ENCODE measurements at regions not wholly inside any gene's neighbourhood (a gene's known extent, or its start where the extent isn't known, plus 50 kb on each side); places are given as distances from the start of the nearest gene placed in this dataset.

DNA sequence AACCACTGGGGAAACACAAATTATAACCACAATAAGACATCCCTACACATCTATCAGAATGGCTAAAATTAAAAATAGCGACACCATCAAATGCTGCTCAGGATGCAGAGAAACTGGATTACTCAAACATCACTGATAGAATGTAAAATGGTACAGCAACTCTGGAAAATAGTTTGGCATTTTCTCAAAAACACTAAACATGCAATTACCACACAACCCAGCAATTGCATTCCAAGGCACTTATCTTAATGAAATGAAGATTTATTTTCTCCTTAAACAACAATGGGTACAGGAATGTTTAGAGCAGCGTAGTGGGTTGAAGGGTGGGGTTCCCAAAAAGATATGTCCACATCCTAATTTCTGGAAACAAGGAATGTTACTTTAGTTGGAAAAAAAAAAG is 309.0 kb upstream of the PMFBP1 start:
- ATAC-seq (no peak), DNase-seq (no peak)
- TF ChIP-seq, protein P1, sequence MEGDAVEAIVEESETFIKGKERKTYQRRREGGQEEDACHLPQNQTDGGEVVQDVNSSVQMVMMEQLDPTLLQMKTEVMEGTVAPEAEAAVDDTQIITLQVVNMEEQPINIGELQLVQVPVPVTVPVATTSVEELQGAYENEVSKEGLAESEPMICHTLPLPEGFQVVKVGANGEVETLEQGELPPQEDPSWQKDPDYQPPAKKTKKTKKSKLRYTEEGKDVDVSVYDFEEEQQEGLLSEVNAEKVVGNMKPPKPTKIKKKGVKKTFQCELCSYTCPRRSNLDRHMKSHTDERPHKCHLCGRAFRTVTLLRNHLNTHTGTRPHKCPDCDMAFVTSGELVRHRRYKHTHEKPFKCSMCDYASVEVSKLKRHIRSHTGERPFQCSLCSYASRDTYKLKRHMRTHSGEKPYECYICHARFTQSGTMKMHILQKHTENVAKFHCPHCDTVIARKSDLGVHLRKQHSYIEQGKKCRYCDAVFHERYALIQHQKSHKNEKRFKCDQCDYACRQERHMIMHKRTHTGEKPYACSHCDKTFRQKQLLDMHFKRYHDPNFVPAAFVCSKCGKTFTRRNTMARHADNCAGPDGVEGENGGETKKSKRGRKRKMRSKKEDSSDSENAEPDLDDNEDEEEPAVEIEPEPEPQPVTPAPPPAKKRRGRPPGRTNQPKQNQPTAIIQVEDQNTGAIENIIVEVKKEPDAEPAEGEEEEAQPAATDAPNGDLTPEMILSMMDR (IDR thresholded peaks at IDR 0.05), result no peak
- Histone ChIP-seq H3K4me3 (no peak overlapping the region), H3K36me3 (ENCODE audit: insufficient read depth in 1 of 2, low read depth in 1 of 2) (no peaks in the 10 kb centered on the region), H3K9me3 (no peaks in the 10 kb centered on the region), H3K27me3 (ENCODE audit: insufficient read depth in 3 of 3, low read length in 2 of 3) (no peaks in the 10 kb centered on the region), H3K4me1 (no peaks in the 10 kb centered on the region), H3K27ac (no peak overlapping the region)
- 74 to 77% (median 76%) methylated on average over 2 of the region's 2 CpGs for WGBS, 3 donors
- intact Hi-C loops (cut with DNase I), result loop anchor here in 1 of 2 donors (5.0 kb wide), 1 partner anchor 864 kb away; no protein-coding TSS in a partner anchor

DNA sequence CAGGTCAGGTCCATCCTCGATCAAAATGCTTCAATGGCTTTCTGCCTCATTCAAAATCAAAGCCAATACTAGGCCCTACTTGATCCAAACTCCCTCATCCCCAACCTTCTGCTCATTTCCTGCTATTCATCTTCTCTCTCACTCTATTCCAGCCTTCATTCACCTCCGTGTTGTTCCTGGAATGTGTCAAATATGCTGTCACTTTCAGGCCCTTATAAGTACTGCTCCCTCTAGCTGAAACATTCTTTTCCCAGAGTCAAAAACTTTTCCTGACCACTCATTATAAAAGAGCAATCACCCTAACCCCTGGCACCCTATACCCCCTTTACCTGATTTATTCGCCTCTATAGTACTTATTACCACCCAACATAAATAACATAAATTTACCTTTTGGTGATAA is 303.7 kb upstream of the PMFBP1 start:
- Histone ChIP-seq H3K36me3 (ENCODE audit: insufficient read depth in 1 of 2, low read depth in 1 of 2) (no peaks in the 10 kb centered on the region), H3K4me3 (no peak overlapping the region), H3K27ac (no peak overlapping the region), H3K27me3 (ENCODE audit: insufficient read depth in 3 of 3, low read length in 2 of 3) (no peaks in the 10 kb centered on the region), H3K9me3 (no peaks in the 10 kb centered on the region), H3K4me1 (no peaks in the 10 kb centered on the region)
- ATAC-seq (no peak), DNase-seq (no peak)
- WGBS, 3 donors, result 74 to 77% (median 75%) methylated on average over 3 of the region's 3 CpGs
- intact Hi-C loops (cut with DNase I), result loop anchor here in 1 of 2 donors (10.0 kb wide), 1 partner anchor 351 kb away; no protein-coding TSS in a partner anchor
- TF ChIP-seq, protein P1 (IDR thresholded peaks at IDR 0.05), result no peak

DNA sequence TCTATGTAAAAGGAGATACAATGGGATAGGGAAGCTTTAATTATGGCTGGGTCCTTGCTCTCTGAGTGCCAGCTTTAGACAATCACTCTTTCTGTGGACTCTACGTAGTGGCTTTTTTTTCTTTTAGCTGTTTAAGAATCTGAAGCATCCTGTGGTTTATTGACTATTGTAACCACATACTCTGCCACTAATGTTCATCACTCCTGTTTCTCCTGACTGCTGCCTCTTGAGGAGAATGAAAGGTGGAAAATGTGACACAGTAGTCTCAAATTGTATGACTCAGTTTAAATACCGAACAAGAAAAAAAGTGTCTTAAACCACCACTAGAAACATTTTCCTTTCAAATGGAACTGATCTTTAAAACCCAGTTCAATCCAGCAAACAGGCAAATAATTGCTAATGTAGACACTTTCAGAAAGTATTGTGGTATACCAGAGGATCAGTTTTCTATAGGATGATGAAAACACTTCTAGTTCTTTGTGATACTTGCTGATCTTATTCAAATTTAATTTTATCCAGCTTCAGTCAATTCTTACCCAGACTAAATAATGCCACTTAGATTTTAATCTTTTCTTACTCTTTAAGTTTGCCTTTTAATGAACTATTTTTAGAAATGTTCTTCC is 302.7 kb upstream of the PMFBP1 start:
- intact Hi-C loops (cut with DNase I), result loop anchor here in 1 of 2 donors (10.0 kb wide), 1 partner anchor 350 kb away; no protein-coding TSS in a partner anchor
- Histone ChIP-seq H3K4me1 (no peaks in the 10 kb centered on the region), H3K9me3 (no peaks in the 10 kb centered on the region), H3K36me3 (ENCODE audit: insufficient read depth in 1 of 2, low read depth in 1 of 2) (no peaks in the 10 kb centered on the region), H3K27ac (no peak overlapping the region), H3K27me3 (ENCODE audit: insufficient read depth in 3 of 3, low read length in 2 of 3) (no peaks in the 10 kb centered on the region), H3K4me3 (no peak overlapping the region)
- DNase-seq (no peak), ATAC-seq (no peak)
- TF ChIP-seq, protein P1 (IDR thresholded peaks at IDR 0.05), result no peak
- 60 to 71% (median 63%) methylated on average over 2 of the region's 2 CpGs for WGBS, 3 donors

DNA sequence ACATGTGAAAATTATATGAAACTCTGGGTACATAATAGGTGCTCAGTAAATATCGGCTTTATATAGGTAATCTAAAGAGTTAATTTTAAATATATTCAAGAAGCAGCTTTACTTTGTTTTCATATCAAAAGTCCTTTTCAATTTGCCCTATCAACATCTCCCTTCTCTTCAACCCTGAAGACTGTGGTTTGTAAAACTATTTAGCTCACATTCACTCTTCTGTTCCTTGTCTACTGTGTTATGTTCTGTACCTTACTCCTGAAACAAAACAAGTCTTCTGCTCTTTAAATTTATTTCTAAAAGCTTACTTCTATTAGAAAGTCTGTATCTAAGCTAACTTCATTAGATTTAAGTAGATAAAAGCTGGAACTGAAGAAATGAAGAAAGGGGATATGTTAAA is 301.7 kb upstream of the PMFBP1 start:
- no peak overlapping the region for H3K4me3 ChIP-seq
- no peak for ATAC-seq
- no peaks in the 10 kb centered on the region for H3K36me3 ChIP-seq (ENCODE audit: insufficient read depth in 1 of 2, low read depth in 1 of 2)
- intact Hi-C loops (cut with DNase I), result loop anchor here in 1 of 2 donors (10.0 kb wide), 1 partner anchor 349 kb away; no protein-coding TSS in a partner anchor
- DNase-seq, result no peak
- TF ChIP-seq, protein P1 (IDR thresholded peaks at IDR 0.05), result no peak
- WGBS, 3 donors, result 95 to 100% (median 96%) methylated on average over 1 of the region's 1 CpG
- no peaks in the 10 kb centered on the region for H3K4me1 ChIP-seq
- H3K27me3 ChIP-seq (ENCODE audit: insufficient read depth in 3 of 3, low read length in 2 of 3), result no peaks in the 10 kb centered on the region
- H3K9me3 ChIP-seq, result no peaks in the 10 kb centered on the region
- H3K27ac ChIP-seq, result no peak overlapping the region
